ENCODE measurements at regions not wholly inside any gene's neighbourhood (a gene's known extent, or its start where the extent isn't known, plus 50 kb on each side); places are given as distances from the start of the nearest gene placed in this dataset.

GRCh38 chr5:96563816-96564215 is 98.4 kb upstream of the CAST start:
- TF ChIP-seq CTCF (IDR thresholded peaks at IDR 0.05; ENCODE audit: low read depth, low read length, poor library complexity, severe bottlenecking) (no peak), EZH2phosphoT487 (IDR thresholded peaks at IDR 0.05; ENCODE audit: borderline replicate concordance, low read length) (no peak)

Data from DOHH2 (cell line).